GM23248 (cell line): ENCODE measurements at regions not wholly inside any gene's neighbourhood (a gene's known extent, or its start where the extent isn't known, plus 50 kb on each side); places are given as distances from the start of the nearest gene placed in this dataset.

Experiments
- EZH2 ChIP-seq: fragments of 200-600 bp; sonication (generic); IDR thresholded peaks from 2 replicates; pipeline ENCODE4 v1.6.1; 2018; ENCODE audit warnings: antibody characterized with exemption, mild to moderate bottlenecking; ENCODE audit not compliant: insufficient read depth, poor library complexity, severe bottlenecking
- EZH2phosphoT487 ChIP-seq: fragments of 200-600 bp; sonication (generic); IDR thresholded peaks from 2 replicates; pipeline ENCODE4 v1.6.1; 2018; ENCODE audit warnings: antibody characterized with exemption, moderate library complexity, mild to moderate bottlenecking, low read depth; ENCODE audit not compliant: insufficient read depth

- TF ChIP-seq EZH2 (no peak), EZH2phosphoT487 (no peak)
Measured at GRCh38 chr1:198929961-198930599, 291.2 kb downstream of the PTPRC start.
